SU-DHL-6 (cell line): ENCODE measurements at regions not wholly inside any gene's neighbourhood (a gene's known extent, or its start where the extent isn't known, plus 50 kb on each side); places are given as distances from the start of the nearest gene placed in this dataset.

Experiments used
- H2AFZ ChIP-seq: fragments of 200-600 bp; sonication (generic); 2 replicates; pipeline ENCODE4 v1.6.1; 2014; ENCODE audit warnings: low read depth, mild to moderate bottlenecking, moderate library complexity, mixed read lengths, antibody characterized with exemption, low read length; ENCODE audit not compliant: severe bottlenecking
- H3F3A ChIP-seq: fragments of 200-600 bp; shearing (Covaris generic); 2 replicates; pipeline ENCODE4 v1.6.0; 2016; ENCODE audit warnings: antibody characterized with exemption, mild to moderate bottlenecking; ENCODE audit not compliant: insufficient read depth
- H3K27ac ChIP-seq: fragments of 200-600 bp; sonication (generic); 2 replicates; pipeline ENCODE4 v1.5.1; 2016; ENCODE audit warnings: low read depth, mild to moderate bottlenecking, low read length, moderate library complexity, mixed read lengths
- H3K27me3 ChIP-seq: fragments of 200-600 bp; sonication (generic), shearing (Covaris generic); 2 replicates; pipeline ENCODE4 v1.6.0; 2014; ENCODE audit warnings: mild to moderate bottlenecking, low read length
- H3K36me3 ChIP-seq: fragments of 200-600 bp; sonication (generic); 2 replicates; pipeline ENCODE4 v1.6.1; 2014; ENCODE audit warnings: mild to moderate bottlenecking, low read length, mixed read lengths
- H3K4me2 ChIP-seq: fragments of 300-600, 200-600 bp; shearing (Covaris generic), sonication (generic); 2 replicates; pipeline ENCODE4 v1.6.0; 2014; ENCODE audit warnings: low read length, low read depth, mild to moderate bottlenecking; ENCODE audit not compliant: poor library complexity, severe bottlenecking
- H3K4me3 ChIP-seq: fragments of 200-600 bp; sonication (generic); 2 replicates; pipeline ENCODE4 v1.5.1; 2014; ENCODE audit warnings: antibody characterized with exemption, low read length, mild to moderate bottlenecking, mixed read lengths; ENCODE audit not compliant: insufficient read depth, poor library complexity, severe bottlenecking
- H3K79me2 ChIP-seq: fragments of 200-600 bp; sonication (generic); 2 replicates; pipeline ENCODE4 v1.6.1; 2014; ENCODE audit warnings: mild to moderate bottlenecking, low read length, moderate library complexity; ENCODE audit not compliant: insufficient read depth
- H3K9ac ChIP-seq: fragments of 200-600 bp; sonication (generic); 2 replicates; pipeline ENCODE4 v1.7.0; 2014; ENCODE audit warnings: mild to moderate bottlenecking, low read length
- H3K9me2 ChIP-seq: fragments of 200-600 bp; sonication (generic); replicated peaks from 2 replicates; pipeline ENCODE4 v1.6.1; 2014; ENCODE audit warnings: low read length; ENCODE audit not compliant: insufficient read depth
- H3K9me3 ChIP-seq: fragments of 200-600 bp; sonication (generic); 2 replicates; pipeline ENCODE4 v1.6.1; 2014; ENCODE audit warnings: low read length, mixed read lengths; ENCODE audit not compliant: insufficient read depth
- H4K20me1 ChIP-seq: fragments of 200-600 bp; sonication (generic); 2 replicates; pipeline ENCODE4 v1.6.1; 2014; ENCODE audit warnings: low read depth, mild to moderate bottlenecking, antibody characterized with exemption, low read length, moderate library complexity, mixed read lengths
- EZH2phosphoT487 ChIP-seq: fragments of 200-600 bp; sonication (generic), shearing (Covaris generic); conservative IDR thresholded peaks from 2 replicates; pipeline ENCODE4 v1.6.1; 2018; ENCODE audit warnings: mild to moderate bottlenecking, antibody characterized with exemption, low read length, moderate library complexity, mixed read lengths
- TF ChIP-seq, protein P1 (sequence below): fragments of 200-600 bp; sonication (generic); IDR thresholded peaks from one replicate; pipeline ENCODE4 v1.5.1; 2017; ENCODE audit warnings: antibody characterized with exemption, mild to moderate bottlenecking, low read length, moderate library complexity; ENCODE audit not compliant: insufficient read depth, poor library complexity, severe bottlenecking

DNA sequence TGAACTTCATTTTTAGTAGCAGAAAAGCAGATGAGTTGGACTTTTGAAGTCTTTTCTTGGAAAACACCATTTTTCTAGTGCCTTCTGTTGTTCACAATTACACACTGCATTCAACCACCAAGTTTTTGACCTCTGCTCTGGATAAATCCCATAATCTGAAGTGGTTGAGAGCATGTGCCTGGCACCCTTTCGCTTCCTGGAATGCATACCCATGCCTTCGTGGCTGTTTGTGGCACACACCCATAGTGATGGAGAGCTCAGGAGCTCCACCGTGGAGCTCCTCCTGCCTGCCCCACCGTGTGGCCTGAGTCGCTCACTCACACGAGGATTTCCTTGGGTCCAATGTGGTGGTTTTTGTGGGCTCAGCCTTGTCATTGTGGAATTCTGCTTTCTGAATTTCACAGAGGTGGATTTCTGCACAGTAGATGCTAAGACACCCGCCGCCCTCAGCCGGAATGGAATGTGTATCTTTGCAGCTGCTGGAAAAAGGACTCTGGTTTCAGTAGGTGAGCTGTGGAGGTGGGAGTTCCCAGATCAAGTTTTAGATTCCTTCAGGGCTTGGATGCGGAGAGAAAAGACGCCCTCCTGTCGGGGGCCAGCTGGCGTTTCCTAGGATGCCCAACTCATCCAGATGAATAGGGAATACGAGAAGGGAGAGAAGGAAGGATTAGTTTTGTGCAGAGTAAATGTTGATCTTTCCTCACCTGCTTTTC lies 500.4 kb downstream of the IRX1 start:
- H3K4me2 ChIP-seq, result no peak overlapping the region
- no peaks in the 10 kb centered on the region for H3K27me3 ChIP-seq
- H4K20me1 ChIP-seq, result no peaks in the 10 kb centered on the region
- H3K79me2 ChIP-seq, result no peaks in the 10 kb centered on the region
- no peak overlapping the region for H3K9ac ChIP-seq
- TF ChIP-seq EZH2phosphoT487, result no peak
- TF ChIP-seq, protein P1, sequence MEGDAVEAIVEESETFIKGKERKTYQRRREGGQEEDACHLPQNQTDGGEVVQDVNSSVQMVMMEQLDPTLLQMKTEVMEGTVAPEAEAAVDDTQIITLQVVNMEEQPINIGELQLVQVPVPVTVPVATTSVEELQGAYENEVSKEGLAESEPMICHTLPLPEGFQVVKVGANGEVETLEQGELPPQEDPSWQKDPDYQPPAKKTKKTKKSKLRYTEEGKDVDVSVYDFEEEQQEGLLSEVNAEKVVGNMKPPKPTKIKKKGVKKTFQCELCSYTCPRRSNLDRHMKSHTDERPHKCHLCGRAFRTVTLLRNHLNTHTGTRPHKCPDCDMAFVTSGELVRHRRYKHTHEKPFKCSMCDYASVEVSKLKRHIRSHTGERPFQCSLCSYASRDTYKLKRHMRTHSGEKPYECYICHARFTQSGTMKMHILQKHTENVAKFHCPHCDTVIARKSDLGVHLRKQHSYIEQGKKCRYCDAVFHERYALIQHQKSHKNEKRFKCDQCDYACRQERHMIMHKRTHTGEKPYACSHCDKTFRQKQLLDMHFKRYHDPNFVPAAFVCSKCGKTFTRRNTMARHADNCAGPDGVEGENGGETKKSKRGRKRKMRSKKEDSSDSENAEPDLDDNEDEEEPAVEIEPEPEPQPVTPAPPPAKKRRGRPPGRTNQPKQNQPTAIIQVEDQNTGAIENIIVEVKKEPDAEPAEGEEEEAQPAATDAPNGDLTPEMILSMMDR, result no peak
- H3K36me3 ChIP-seq, result no peaks in the 10 kb centered on the region
- no peak overlapping the region for H2AFZ ChIP-seq
- no peak overlapping the region for H3K4me3 ChIP-seq
- no peak overlapping the region for H3K27ac ChIP-seq
- H3K9me3 ChIP-seq, result no peaks in the 10 kb centered on the region
- H3F3A ChIP-seq, result no peaks in the 10 kb centered on the region
- H3K9me2 ChIP-seq, result no peaks in the 10 kb centered on the region

DNA sequence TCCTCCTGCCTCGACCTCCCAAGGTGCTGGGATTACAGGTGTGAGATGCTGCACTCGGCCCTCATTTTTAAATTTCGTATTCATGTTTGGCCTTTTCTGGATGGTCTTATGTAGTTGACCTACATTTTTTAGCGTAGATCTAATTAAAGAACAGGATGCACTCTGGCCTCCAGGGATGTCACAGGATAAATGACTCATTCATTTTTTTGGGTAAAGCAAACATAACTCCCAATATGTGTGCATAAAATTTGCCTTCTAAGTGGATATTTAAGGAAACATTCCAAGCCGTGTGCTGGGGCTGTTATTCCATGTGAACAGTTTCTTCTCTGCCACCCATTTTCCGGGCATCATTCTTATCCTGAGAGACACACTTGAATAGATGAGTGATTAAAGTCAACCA lies 501.6 kb downstream of the IRX1 start:
- H3K27me3 ChIP-seq, result no peaks in the 10 kb centered on the region
- TF ChIP-seq, protein P1, result no peak
- no peak for TF ChIP-seq EZH2phosphoT487
- no peak overlapping the region for H3K4me2 ChIP-seq
- H3K9me3 ChIP-seq, result no peaks in the 10 kb centered on the region
- H3F3A ChIP-seq, result no peaks in the 10 kb centered on the region
- no peak overlapping the region for H3K4me3 ChIP-seq
- H2AFZ ChIP-seq, result no peak overlapping the region
- no peak overlapping the region for H3K27ac ChIP-seq
- no peak overlapping the region for H3K9ac ChIP-seq
- H3K79me2 ChIP-seq, result no peaks in the 10 kb centered on the region
- no peaks in the 10 kb centered on the region for H4K20me1 ChIP-seq
- no peaks in the 10 kb centered on the region for H3K36me3 ChIP-seq
- H3K9me2 ChIP-seq, result no peaks in the 10 kb centered on the region

DNA sequence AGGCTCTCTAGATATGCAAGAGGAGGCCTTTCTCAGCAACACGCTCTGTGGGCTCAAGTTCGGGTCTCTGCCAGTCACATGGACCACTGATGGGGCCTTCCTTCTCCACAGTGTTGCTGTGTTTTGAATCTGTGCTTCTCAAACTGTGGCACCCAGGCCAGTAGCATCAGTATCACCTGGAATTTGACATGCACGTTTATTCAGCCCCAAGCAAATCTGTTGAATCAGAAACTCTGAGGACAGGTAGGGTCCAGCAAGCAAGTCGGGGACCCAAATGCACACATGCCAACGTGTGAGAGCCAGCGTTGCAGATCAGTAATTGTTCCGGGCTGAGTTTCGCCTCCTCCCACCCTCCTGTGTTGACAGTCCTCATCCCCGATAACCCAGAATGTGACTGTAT lies 502.6 kb downstream of the IRX1 start:
- no peaks in the 10 kb centered on the region for H3F3A ChIP-seq
- no peaks in the 10 kb centered on the region for H3K9me3 ChIP-seq
- no peaks in the 10 kb centered on the region for H3K36me3 ChIP-seq
- H3K4me2 ChIP-seq, result no peak overlapping the region
- H3K9me2 ChIP-seq, result no peaks in the 10 kb centered on the region
- no peaks in the 10 kb centered on the region for H3K27me3 ChIP-seq
- no peak overlapping the region for H3K27ac ChIP-seq
- no peak overlapping the region for H2AFZ ChIP-seq
- no peak for TF ChIP-seq EZH2phosphoT487
- TF ChIP-seq, protein P1, result no peak
- H3K79me2 ChIP-seq, result no peaks in the 10 kb centered on the region
- H3K4me3 ChIP-seq, result no peak overlapping the region
- H3K9ac ChIP-seq, result no peak overlapping the region
- H4K20me1 ChIP-seq, result no peaks in the 10 kb centered on the region
